ENCODE measurements at regions not wholly inside any gene's neighbourhood (a gene's known extent, or its start where the extent isn't known, plus 50 kb on each side); places are given as distances from the start of the nearest gene placed in this dataset.

GRCh38 chr3:189494632-189495031 is 136.6 kb upstream of the TP63 start:
- H3K4me3 ChIP-seq (ENCODE audit: low read depth, low read length) = no peak overlapping the region
- DNase-seq (ENCODE audit: low read depth) (peak; percentile 54), FAIRE-seq (no peak)
- no peak for TF ChIP-seq CTCF (IDR thresholded peaks at IDR 0.05; ENCODE audit: insufficient read depth, low read length, severe bottlenecking)
- H3K36me3 ChIP-seq (ENCODE audit: control insufficient read depth, insufficient read depth, low read length) = no peaks in the 10 kb centered on the region
- no peaks in the 10 kb centered on the region for H3K27me3 ChIP-seq (ENCODE audit: control insufficient read depth, insufficient read depth, low read length)

GRCh38 chr3:189496375-189497138 is 134.6 kb upstream of the TP63 start:
- TF ChIP-seq CTCF (IDR thresholded peaks at IDR 0.05; ENCODE audit: insufficient read depth, low read length, severe bottlenecking) = no peak
- DNase-seq (ENCODE audit: low read depth) = no peak
- H3K4me3 ChIP-seq (ENCODE audit: low read depth, low read length) = no peak overlapping the region
- no peaks in the 10 kb centered on the region for H3K27me3 ChIP-seq (ENCODE audit: control insufficient read depth, insufficient read depth, low read length)
- FAIRE-seq = no peak
- no peaks in the 10 kb centered on the region for H3K36me3 ChIP-seq (ENCODE audit: control insufficient read depth, insufficient read depth, low read length)

- TF ChIP-seq CTCF (IDR thresholded peaks at IDR 0.05; ENCODE audit: insufficient read depth, low read length, severe bottlenecking) = no peak
- FAIRE-seq = no peak
- Histone ChIP-seq H3K27me3 (ENCODE audit: control insufficient read depth, insufficient read depth, low read length) (no peaks in the 10 kb centered on the region), H3K36me3 (ENCODE audit: control insufficient read depth, insufficient read depth, low read length) (no peaks in the 10 kb centered on the region), H3K4me3 (ENCODE audit: low read depth, low read length) (no peak overlapping the region)
- no peak for DNase-seq (ENCODE audit: low read depth)
Observed at GRCh38 chr3:189498995-189499704, 132.0 kb upstream of the TP63 start.

GRCh38 chr3:189500299-189500698 is 130.9 kb upstream of the TP63 start:
- H3K4me3 ChIP-seq (ENCODE audit: low read depth, low read length) = no peak overlapping the region
- FAIRE-seq (no peak), DNase-seq (ENCODE audit: low read depth) (no peak)
- H3K27me3 ChIP-seq (ENCODE audit: control insufficient read depth, insufficient read depth, low read length) = no peaks in the 10 kb centered on the region
- no peaks in the 10 kb centered on the region for H3K36me3 ChIP-seq (ENCODE audit: control insufficient read depth, insufficient read depth, low read length)
- no peak for TF ChIP-seq CTCF (IDR thresholded peaks at IDR 0.05; ENCODE audit: insufficient read depth, low read length, severe bottlenecking)

- DNase-seq (ENCODE audit: low read depth) = no peak
- H3K27me3 ChIP-seq (ENCODE audit: control insufficient read depth, insufficient read depth, low read length) = no peaks in the 10 kb centered on the region
- H3K36me3 ChIP-seq (ENCODE audit: control insufficient read depth, insufficient read depth, low read length) = no peaks in the 10 kb centered on the region
- FAIRE-seq = no peak
- H3K4me3 ChIP-seq (ENCODE audit: low read depth, low read length) = no peak overlapping the region
- TF ChIP-seq CTCF (IDR thresholded peaks at IDR 0.05; ENCODE audit: insufficient read depth, low read length, severe bottlenecking) = no peak
Observed at GRCh38 chr3:189500798-189501495, 130.2 kb upstream of the TP63 start.

Data from bronchial epithelial cell (primary cell).